ENCODE measurements at regions not wholly inside any gene's neighbourhood (a gene's known extent, or its start where the extent isn't known, plus 50 kb on each side); places are given as distances from the start of the nearest gene placed in this dataset.
"Not testable (repeated sequence)": the region's sequence is repeated elsewhere in the genome, so short reads cannot be mapped to it uniquely, and the experiment has no call there.

DNA sequence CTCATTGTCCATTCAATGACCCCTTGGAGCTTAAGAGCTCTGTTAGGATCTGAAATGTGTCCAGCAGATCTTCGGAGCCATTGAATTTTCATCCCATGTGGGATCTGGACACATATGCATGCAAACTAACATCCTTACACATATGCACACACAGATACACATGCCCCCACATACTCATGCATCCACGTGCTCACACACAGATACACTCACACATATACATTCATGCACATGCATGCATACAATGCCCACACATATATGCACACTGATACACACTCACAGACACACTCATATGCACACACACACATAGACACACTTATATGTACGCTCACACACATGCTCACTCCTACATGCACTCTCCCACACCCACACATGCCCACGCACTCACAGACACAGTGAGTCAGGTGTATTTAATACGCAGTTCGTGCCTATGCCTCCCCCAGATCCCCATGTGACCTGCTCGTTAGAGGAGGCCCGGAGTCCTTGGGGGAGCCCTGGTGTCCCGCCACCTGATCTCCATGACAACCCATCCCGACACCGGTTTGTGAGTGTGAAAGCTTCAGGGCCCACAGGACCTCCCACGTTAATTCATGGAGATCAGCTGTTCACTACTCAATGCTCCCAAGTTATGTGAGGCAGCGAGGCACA lies 121.9 kb upstream of the SULF2 start:
- H3K4ac ChIP-seq (ENCODE audit: low read depth in 1 of 2, low read length in 2 of 2) = no peak overlapping the region
- no peak overlapping the region for H3K23ac ChIP-seq (ENCODE audit: low read length in 2 of 2)
- H3K14ac ChIP-seq (ENCODE audit: low read length in 2 of 2) = no peak overlapping the region
- H3K4me1 ChIP-seq (ENCODE audit: control insufficient read depth, insufficient read depth, low read depth, low read length) = no peaks in the 10 kb centered on the region
- no peak overlapping the region for H2AFZ ChIP-seq (ENCODE audit: low read depth, low read length)
- no peak overlapping the region for H2AK5ac ChIP-seq (ENCODE audit: low read length, severe bottlenecking)
- no peak for DNase-seq
- H2BK5ac ChIP-seq (ENCODE audit: low read depth, low read length, poor library complexity, severe bottlenecking) = no peak overlapping the region
- H3K27me3 ChIP-seq (ENCODE audit: control insufficient read depth in 1 of 2, insufficient read depth in 1 of 2, low read length in 2 of 2) = peaks cover 27 to 58% of the 10 kb centered on the region in 2 experiments
- no peak overlapping the region for H2BK120ac ChIP-seq (ENCODE audit: low read depth, low read length)
- H3K27ac ChIP-seq (ENCODE audit: low read length, poor library complexity, severe bottlenecking) = no peak overlapping the region
- no peak overlapping the region for H3K9ac ChIP-seq (ENCODE audit: low read length)
- H3K79me1 ChIP-seq (replicated peaks; ENCODE audit: low read length, poor library complexity, severe bottlenecking) = no peaks in the 10 kb centered on the region
- H4K91ac ChIP-seq (ENCODE audit: low read length) = no peak overlapping the region
- H3K9me3 ChIP-seq (ENCODE audit: control insufficient read depth, low read length) = no peaks in the 10 kb centered on the region
- no peak overlapping the region for H3K4me3 ChIP-seq (ENCODE audit: insufficient read depth in 1 of 2, low read depth in 1 of 2, low read length in 2 of 2)
- no peak overlapping the region for H2BK15ac ChIP-seq (ENCODE audit: low read depth, poor library complexity, severe bottlenecking)
- no peak overlapping the region for H3K4me2 ChIP-seq (ENCODE audit: low read length, poor library complexity, severe bottlenecking)
- no peaks in the 10 kb centered on the region for H3K36me3 ChIP-seq (ENCODE audit: control insufficient read depth in 1 of 2, insufficient read depth in 2 of 2, low read depth in 1 of 2, low read length in 2 of 2)
- H4K8ac ChIP-seq (ENCODE audit: low read length) = no peak overlapping the region
- H2BK12ac ChIP-seq (ENCODE audit: low read length in 2 of 2) = no peak overlapping the region
- no peak overlapping the region for H3K18ac ChIP-seq (ENCODE audit: low read depth in 1 of 2, low read length in 2 of 2)
- WGBS = 85% methylated on average over 13 of the region's 13 CpGs

DNA sequence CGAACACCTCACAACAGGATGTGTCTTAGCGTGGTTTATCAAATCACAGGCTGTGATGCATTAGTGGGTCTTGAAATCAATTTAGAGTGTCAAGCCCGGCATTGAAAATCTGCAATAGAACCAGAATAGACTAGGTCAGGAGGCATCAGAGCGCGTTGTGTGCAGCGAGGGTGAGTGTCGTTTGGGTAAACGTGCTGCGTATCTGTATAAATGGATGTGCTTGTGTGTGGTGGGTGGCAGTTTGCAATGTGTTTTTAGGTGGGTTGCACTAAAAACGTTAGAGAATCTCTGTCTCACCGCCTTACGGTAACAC lies 121.0 kb upstream of the SULF2 start:
- Histone ChIP-seq H3K79me1 (replicated peaks; ENCODE audit: low read length, poor library complexity, severe bottlenecking) (no peaks in the 10 kb centered on the region), H3K36me3 (ENCODE audit: control insufficient read depth in 1 of 2, insufficient read depth in 2 of 2, low read depth in 1 of 2, low read length in 2 of 2) (no peaks in the 10 kb centered on the region)

DNA sequence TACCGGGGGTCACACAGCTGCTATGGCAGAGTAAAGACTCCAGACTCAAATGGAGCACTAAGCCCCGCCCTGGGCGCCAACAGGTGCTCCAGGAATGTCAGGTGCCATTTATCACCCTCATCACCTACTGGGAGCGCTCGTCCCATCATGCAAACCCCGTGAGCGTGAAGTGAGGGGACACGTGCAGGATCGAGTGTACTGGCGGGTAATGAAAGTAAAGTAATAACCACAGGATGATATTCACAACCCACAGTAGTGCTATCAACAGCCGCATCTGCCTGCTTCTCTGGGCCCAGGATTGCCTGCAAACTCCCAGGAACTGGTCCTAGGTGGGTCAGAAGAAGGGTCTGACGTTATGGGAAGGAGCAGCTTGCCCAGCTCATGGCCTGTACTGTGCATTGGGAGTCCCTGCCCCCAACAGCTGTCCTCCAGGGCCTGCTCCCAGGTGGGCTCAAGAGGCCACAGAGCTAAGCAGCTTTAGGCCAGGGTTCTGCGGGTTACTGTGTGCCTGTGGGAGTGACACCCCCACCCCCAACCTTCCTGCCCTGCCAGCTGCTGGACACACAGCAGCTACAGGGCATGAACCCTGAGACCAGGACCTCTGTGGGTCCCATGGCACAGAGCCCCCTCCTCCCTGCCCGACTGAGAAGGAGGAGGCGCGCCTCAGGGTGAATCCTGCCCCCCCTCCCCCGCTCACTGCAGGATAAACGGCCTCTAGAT lies 120.5 kb upstream of the SULF2 start:
- Histone ChIP-seq H2BK5ac (ENCODE audit: low read depth, low read length, poor library complexity, severe bottlenecking) (no peak overlapping the region), H3K27ac (ENCODE audit: low read length, poor library complexity, severe bottlenecking) (no peak overlapping the region), H3K27me3 (ENCODE audit: control insufficient read depth in 1 of 2, insufficient read depth in 1 of 2, low read length in 2 of 2) (peaks cover 27 to 44% of the 10 kb centered on the region in 2 experiments), H3K4me3 (ENCODE audit: insufficient read depth in 1 of 2, low read depth in 1 of 2, low read length in 2 of 2) (no peak overlapping the region), H2AK5ac (ENCODE audit: low read length, severe bottlenecking) (no peak overlapping the region), H2BK120ac (ENCODE audit: low read depth, low read length) (no peak overlapping the region), H4K91ac (ENCODE audit: low read length) (peak overlapping the region; percentile 61), H3K14ac (ENCODE audit: low read length in 2 of 2) (peak overlapping the region in 1 of 2 experiments; percentile 74), H4K8ac (ENCODE audit: low read length) (no peak overlapping the region), H2BK15ac (ENCODE audit: low read depth, poor library complexity, severe bottlenecking) (no peak overlapping the region), H3K79me1 (replicated peaks; ENCODE audit: low read length, poor library complexity, severe bottlenecking) (no peaks in the 10 kb centered on the region), H2BK12ac (ENCODE audit: low read length in 2 of 2) (no peak overlapping the region), H3K23ac (ENCODE audit: low read length in 2 of 2) (no peak overlapping the region), H3K4me1 (ENCODE audit: control insufficient read depth, insufficient read depth, low read depth, low read length) (no peaks in the 10 kb centered on the region), H3K9me3 (ENCODE audit: control insufficient read depth, low read length) (no peaks in the 10 kb centered on the region), H3K9ac (ENCODE audit: low read length) (no peak overlapping the region), H3K4me2 (ENCODE audit: low read length, poor library complexity, severe bottlenecking) (no peak overlapping the region), H3K18ac (ENCODE audit: low read depth in 1 of 2, low read length in 2 of 2) (peak overlapping the region in 1 of 2 experiments; percentile 46), H3K4ac (ENCODE audit: low read depth in 1 of 2, low read length in 2 of 2) (no peak overlapping the region), H2AFZ (ENCODE audit: low read depth, low read length) (no peak overlapping the region), H3K36me3 (ENCODE audit: control insufficient read depth in 1 of 2, insufficient read depth in 2 of 2, low read depth in 1 of 2, low read length in 2 of 2) (no peaks in the 10 kb centered on the region)
- WGBS = 91% methylated on average over 18 of the region's 18 CpGs
- no peak for DNase-seq

More for the DNA sequence above, 121.0 kb upstream of the SULF2 start:
- Histone ChIP-seq H3K4me1 (ENCODE audit: control insufficient read depth, insufficient read depth, low read depth, low read length) (no peaks in the 10 kb centered on the region), H2BK12ac (ENCODE audit: low read length in 2 of 2) (no peak overlapping the region), H3K4me2 (ENCODE audit: low read length, poor library complexity, severe bottlenecking) (no peak overlapping the region), H2AFZ (ENCODE audit: low read depth, low read length) (no peak overlapping the region), H4K8ac (ENCODE audit: low read length) (no peak overlapping the region), H3K18ac (ENCODE audit: low read depth in 1 of 2, low read length in 2 of 2) (no peak overlapping the region), H2AK5ac (ENCODE audit: low read length, severe bottlenecking) (no peak overlapping the region), H3K27me3 (ENCODE audit: control insufficient read depth in 1 of 2, insufficient read depth in 1 of 2, low read length in 2 of 2) (peaks cover 27 to 50% of the 10 kb centered on the region in 2 experiments), H3K9me3 (ENCODE audit: control insufficient read depth, low read length) (no peaks in the 10 kb centered on the region), H2BK120ac (ENCODE audit: low read depth, low read length) (no peak overlapping the region), H3K4ac (ENCODE audit: low read depth in 1 of 2, low read length in 2 of 2) (no peak overlapping the region), H3K4me3 (ENCODE audit: insufficient read depth in 1 of 2, low read depth in 1 of 2, low read length in 2 of 2) (no peak overlapping the region), H2BK15ac (ENCODE audit: low read depth, poor library complexity, severe bottlenecking) (no peak overlapping the region), H4K91ac (ENCODE audit: low read length) (no peak overlapping the region), H3K14ac (ENCODE audit: low read length in 2 of 2) (no peak overlapping the region), H3K27ac (ENCODE audit: low read length, poor library complexity, severe bottlenecking) (no peak overlapping the region), H2BK5ac (ENCODE audit: low read depth, low read length, poor library complexity, severe bottlenecking) (no peak overlapping the region), H3K9ac (ENCODE audit: low read length) (no peak overlapping the region), H3K23ac (ENCODE audit: low read length in 2 of 2) (no peak overlapping the region)
- no peak for DNase-seq
- WGBS = 90% methylated on average over 9 of the region's 12 CpGs

DNA sequence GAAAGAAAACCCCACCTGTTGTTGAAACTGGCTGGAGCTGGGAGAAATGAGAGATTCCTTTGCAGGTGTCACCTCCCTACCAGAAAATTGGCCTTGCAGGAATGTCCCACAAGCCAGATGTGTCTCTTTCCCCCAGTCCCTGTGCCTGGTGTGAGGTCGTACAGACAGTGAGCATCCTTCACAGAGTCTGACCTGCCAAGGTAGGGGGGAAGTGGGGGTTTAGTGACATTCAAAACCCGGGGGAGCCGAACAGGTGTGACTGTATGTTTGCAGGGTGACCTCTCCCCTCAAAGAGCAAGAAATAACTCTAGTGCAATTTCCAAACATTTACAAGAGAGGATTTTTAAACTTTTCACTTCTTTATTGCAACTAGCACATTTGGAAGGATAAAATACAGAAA lies 117.7 kb upstream of the SULF2 start:
- not testable (repeated sequence) for H3K14ac ChIP-seq (ENCODE audit: low read length in 2 of 2); H4K8ac ChIP-seq (ENCODE audit: low read length); H2BK12ac ChIP-seq (ENCODE audit: low read length in 2 of 2); H3K9ac ChIP-seq (ENCODE audit: low read length); H2AFZ ChIP-seq (ENCODE audit: low read depth, low read length); H2AK5ac ChIP-seq (ENCODE audit: low read length, severe bottlenecking); H3K4me2 ChIP-seq (ENCODE audit: low read length, poor library complexity, severe bottlenecking); H3K23ac ChIP-seq (ENCODE audit: low read length in 2 of 2); H2BK15ac ChIP-seq (ENCODE audit: low read depth, poor library complexity, severe bottlenecking); H3K18ac ChIP-seq (ENCODE audit: low read depth in 1 of 2, low read length in 2 of 2); H4K91ac ChIP-seq (ENCODE audit: low read length); H2BK5ac ChIP-seq (ENCODE audit: low read depth, low read length, poor library complexity, severe bottlenecking); H3K9me3 ChIP-seq (ENCODE audit: control insufficient read depth, low read length); H3K4me3 ChIP-seq (ENCODE audit: insufficient read depth in 1 of 2, low read depth in 1 of 2, low read length in 2 of 2); H3K27ac ChIP-seq (ENCODE audit: low read length, poor library complexity, severe bottlenecking); H3K4ac ChIP-seq (ENCODE audit: low read depth in 1 of 2, low read length in 2 of 2); DNase-seq; H3K79me1 ChIP-seq (replicated peaks; ENCODE audit: low read length, poor library complexity, severe bottlenecking); H2BK120ac ChIP-seq (ENCODE audit: low read depth, low read length); H3K36me3 ChIP-seq (ENCODE audit: control insufficient read depth in 1 of 2, insufficient read depth in 2 of 2, low read depth in 1 of 2, low read length in 2 of 2); H3K4me1 ChIP-seq (ENCODE audit: control insufficient read depth, insufficient read depth, low read depth, low read length)
- no CpG with 5 or more reads among the region's 3 CpGs for WGBS
- H3K27me3 ChIP-seq (ENCODE audit: control insufficient read depth in 1 of 2, insufficient read depth in 1 of 2, low read length in 2 of 2) = peaks cover 12 to 23% of the 10 kb centered on the region in 2 experiments
